MCF 10A (cell line): ENCODE measurements at regions not wholly inside any gene's neighbourhood (a gene's known extent, or its start where the extent isn't known, plus 50 kb on each side); places are given as distances from the start of the nearest gene placed in this dataset.

ENCODE experiments used
- BruUV-seq: library from RNA; stranded (reverse); fragments of 400-500 nt; replicated peaks from 2 replicates; lab custom pipeline; 2021; lab: Mats Ljungman, UMichigan
- CTCF ChIA-PET: fragments of 300-600 bp; sonication (Branson Sonifier 250); formaldehyde crosslinking; extraction: SDS; loops from one replicate; lab custom pipeline; 2021; ENCODE audit warnings: antibody characterized with exemption, inconsistent platforms; lab: Yijun Ruan, JAX
- POLR2A ChIA-PET: fragments of 300-600, 350-650 bp; sonication (Branson Sonifier 250); formaldehyde crosslinking; extraction: SDS; loops from one replicate; lab custom pipeline; 2020; ENCODE audit warnings: antibody characterized with exemption, inconsistent platforms; lab: Yijun Ruan, JAX
- DNase-seq: peaks from one replicate; pipeline ENCODE4 v3.0.0-alpha.2; 2018; ENCODE audit not compliant: unreplicated experiment
- H3K27ac Mint-ChIP-seq: one replicate; pipeline ENCODE4 v1.8.0; 2022; ENCODE audit warnings: mild to moderate bottlenecking, low read depth, mixed read lengths; ENCODE audit not compliant: unreplicated experiment
- H3K27me3 Mint-ChIP-seq: one replicate; pipeline ENCODE4 v1.8.0; 2022; ENCODE audit warnings: mixed read lengths; ENCODE audit not compliant: insufficient read depth, unreplicated experiment
- H3K36me3 Mint-ChIP-seq: one replicate; pipeline ENCODE4 v1.8.0; 2022; ENCODE audit warnings: mild to moderate bottlenecking, moderate library complexity, mixed read lengths; ENCODE audit not compliant: insufficient read depth, unreplicated experiment
- H3K4me1 Mint-ChIP-seq: one replicate; pipeline ENCODE4 v1.8.0; 2022; ENCODE audit warnings: mixed read lengths; ENCODE audit not compliant: insufficient read depth, unreplicated experiment
- H3K4me3 Mint-ChIP-seq: one replicate; pipeline ENCODE4 v1.8.0; 2022; ENCODE audit warnings: mild to moderate bottlenecking, moderate library complexity, mixed read lengths; ENCODE audit not compliant: unreplicated experiment
- H3K9me3 Mint-ChIP-seq: one replicate; pipeline ENCODE4 v1.8.0; 2022; ENCODE audit warnings: mixed read lengths; ENCODE audit not compliant: unreplicated experiment
- CTCF ChIP-seq: fragments of 200-600 bp; IDR thresholded peaks from one replicate; pipeline ENCODE4 v1.8.0; 2022; ENCODE audit warnings: antibody characterized with exemption, mild to moderate bottlenecking; ENCODE audit not compliant: unreplicated experiment
- intact Hi-C: fragments of 100-400 bp; cut with micrococcal nuclease; formaldehyde crosslinking; loops from 2 replicates; pipeline ENCODE4 v1.14.1; 2022

- CTCF ChIA-PET = no interaction called here
- Mint-ChIP-seq H3K36me3 (peaks cover 7% of the 10 kb centered on the region), H3K9me3 (peaks cover 21% of the 10 kb centered on the region), H3K4me3 (no peak overlapping the region), H3K27ac (no peak overlapping the region), H3K4me1 (no peaks in the 10 kb centered on the region), H3K27me3 (no peaks in the 10 kb centered on the region)
- no peak for TF ChIP-seq CTCF
- no TSS peak for BruUV-seq
- DNase-seq = no peak
- intact Hi-C loops = no loop called here
- POLR2A ChIA-PET = no interaction called here
These were observed 468.6 kb downstream of the BRD1 start for GRCh38 chr22:49359076-49359475.

GRCh38 chr22:49357661-49358440 lies 469.8 kb downstream of the BRD1 start:
- H3K36me3 Mint-ChIP-seq = no peaks in the 10 kb centered on the region
- no peak for DNase-seq
- no peak overlapping the region for H3K27ac Mint-ChIP-seq
- H3K27me3 Mint-ChIP-seq = no peaks in the 10 kb centered on the region
- intact Hi-C loops = no loop called here
- H3K4me3 Mint-ChIP-seq = no peak overlapping the region
- POLR2A ChIA-PET = no interaction called here
- H3K9me3 Mint-ChIP-seq = peaks cover 21% of the 10 kb centered on the region
- H3K4me1 Mint-ChIP-seq = no peaks in the 10 kb centered on the region
- no TSS peak for BruUV-seq
- CTCF ChIA-PET = no interaction called here
- TF ChIP-seq CTCF = no peak

GRCh38 chr22:49356428-49356827 lies 471.2 kb downstream of the BRD1 start:
- H3K27ac Mint-ChIP-seq = no peak overlapping the region
- intact Hi-C loops = no loop called here
- no peak for DNase-seq
- H3K4me1 Mint-ChIP-seq = no peaks in the 10 kb centered on the region
- H3K27me3 Mint-ChIP-seq = no peaks in the 10 kb centered on the region
- H3K9me3 Mint-ChIP-seq = peaks cover 31% of the 10 kb centered on the region
- H3K4me3 Mint-ChIP-seq = no peak overlapping the region
- ChIA-PET CTCF (no interaction called here), POLR2A (no interaction called here)
- no peak for TF ChIP-seq CTCF
- no TSS peak for BruUV-seq
- peaks cover 5% of the 10 kb centered on the region for H3K36me3 Mint-ChIP-seq

- peaks cover 5% of the 10 kb centered on the region for H3K36me3 Mint-ChIP-seq
- CTCF ChIA-PET = no interaction called here
- no peak overlapping the region for H3K27ac Mint-ChIP-seq
- no peak for DNase-seq
- intact Hi-C loops = no loop called here
- no peaks in the 10 kb centered on the region for H3K27me3 Mint-ChIP-seq
- no peak for TF ChIP-seq CTCF
- no peaks in the 10 kb centered on the region for H3K4me1 Mint-ChIP-seq
- BruUV-seq = no TSS peak
- peaks cover 24% of the 10 kb centered on the region for H3K9me3 Mint-ChIP-seq
- no peak overlapping the region for H3K4me3 Mint-ChIP-seq
- POLR2A ChIA-PET = no interaction called here
These were observed 472.3 kb downstream of the BRD1 start for GRCh38 chr22:49355211-49355920.
